ENCODE measurements at regions not wholly inside any gene's neighbourhood (a gene's known extent, or its start where the extent isn't known, plus 50 kb on each side); places are given as distances from the start of the nearest gene placed in this dataset.

DNA sequence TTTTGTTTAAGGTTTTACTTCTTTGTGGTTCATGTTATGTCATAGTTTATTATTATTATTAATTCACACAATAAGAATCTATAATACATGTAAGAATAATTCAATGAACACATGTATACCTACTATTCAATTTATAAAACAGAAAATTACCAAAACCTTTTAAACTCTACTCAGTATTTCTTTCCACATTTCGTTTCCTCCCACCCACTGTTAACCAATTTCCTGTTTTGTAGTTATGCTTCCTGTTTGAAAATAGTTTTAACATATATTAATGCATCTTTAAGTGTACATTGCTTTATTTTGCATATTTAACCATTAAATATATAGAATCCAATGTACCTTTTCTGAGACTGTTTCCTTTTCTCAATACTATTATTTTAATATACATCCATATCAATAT, 397.9 kb upstream of the SPTLC3 start:
- TF ChIP-seq POLR2A (IDR thresholded peaks at IDR 0.05; ENCODE audit: low read length) (no peak), GATA1 (IDR thresholded peaks at IDR 0.05; ENCODE audit: low read depth, low read length) (no peak)
- no peak for DNase-seq

DNA sequence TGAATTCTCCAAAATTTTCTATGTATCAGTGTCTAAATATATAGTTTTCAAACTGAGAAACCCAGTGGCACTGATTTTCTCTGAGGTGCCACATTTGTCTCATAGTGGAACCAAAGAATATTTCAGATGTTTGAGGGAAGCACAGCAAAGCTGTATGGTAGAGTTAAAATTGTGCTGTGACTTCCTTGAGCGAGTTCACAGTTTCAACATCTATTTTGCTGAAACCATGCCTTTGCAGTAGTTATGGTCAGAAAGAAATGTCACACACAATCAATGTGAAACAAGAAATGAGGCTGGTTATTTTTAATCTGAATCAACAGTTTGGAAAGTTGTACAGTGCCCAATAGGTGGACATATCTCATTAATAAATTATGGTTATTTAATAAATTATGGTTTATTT, 394.0 kb upstream of the SPTLC3 start:
- DNase-seq, result no peak
- no peak for TF ChIP-seq GATA1 (IDR thresholded peaks at IDR 0.05; ENCODE audit: low read depth, low read length)
- TF ChIP-seq POLR2A (IDR thresholded peaks at IDR 0.05; ENCODE audit: low read length), result no peak

DNA sequence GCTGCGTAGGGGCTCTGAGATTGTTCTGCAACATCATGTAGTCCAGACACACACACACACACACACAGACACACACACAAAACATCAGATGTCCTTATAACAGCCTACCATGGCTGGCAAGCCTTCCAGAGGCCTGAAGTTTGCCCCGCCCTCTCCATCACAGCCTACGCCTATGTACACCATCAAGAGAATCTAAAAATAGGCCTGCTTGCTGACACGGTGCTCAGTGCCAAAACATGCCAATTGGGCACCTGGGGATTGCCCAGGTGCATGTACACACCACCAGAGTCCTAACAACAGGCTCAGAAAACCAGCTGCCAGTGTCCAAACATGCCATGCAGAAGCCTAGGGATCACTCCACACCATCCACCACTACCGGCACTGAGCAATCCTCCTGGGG, 391.7 kb upstream of the SPTLC3 start:
- TF ChIP-seq GATA1 (IDR thresholded peaks at IDR 0.05; ENCODE audit: low read depth, low read length) (no peak), POLR2A (IDR thresholded peaks at IDR 0.05; ENCODE audit: low read length) (no peak)
- DNase-seq, result no peak

DNA sequence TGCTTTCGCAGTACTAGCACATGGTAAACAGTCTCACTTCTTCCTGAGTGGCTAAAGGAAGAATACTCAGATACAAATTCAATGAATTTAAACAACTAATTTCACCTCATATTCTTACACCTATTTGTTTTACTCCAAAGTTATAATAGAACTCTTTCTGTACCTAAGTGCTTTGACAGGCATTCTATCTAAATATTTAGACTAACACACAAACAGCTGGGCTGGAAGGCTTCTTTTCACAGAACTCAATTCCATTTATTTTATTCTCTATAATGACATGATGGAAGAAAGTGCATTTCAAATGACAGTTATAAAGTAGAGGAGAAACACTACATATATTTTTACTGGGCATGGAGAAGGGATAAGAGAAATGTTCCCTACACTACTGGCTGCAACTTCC, 384.9 kb upstream of the SPTLC3 start:
- TF ChIP-seq GATA1 (IDR thresholded peaks at IDR 0.05; ENCODE audit: low read depth, low read length) (no peak), POLR2A (IDR thresholded peaks at IDR 0.05; ENCODE audit: low read length) (no peak)
- no peak for DNase-seq

DNA sequence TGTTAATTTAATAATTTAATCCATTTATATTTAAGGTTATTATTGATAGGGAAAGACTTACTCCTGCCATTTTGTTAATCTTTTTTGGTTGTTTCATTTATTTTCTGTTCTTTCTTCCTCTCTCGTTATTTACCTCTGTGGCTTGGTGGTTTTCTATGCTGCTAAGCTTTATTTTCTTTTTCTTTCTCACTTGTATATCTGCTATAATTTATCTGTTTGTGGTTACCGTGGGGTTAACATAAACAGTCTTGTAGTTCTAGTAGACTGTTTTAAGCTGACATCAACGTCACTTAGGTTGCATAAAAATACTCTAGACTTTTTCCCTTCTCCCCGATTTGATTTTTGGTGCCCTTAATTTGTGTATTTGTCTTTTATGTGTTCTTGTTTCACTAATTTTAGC, 381.3 kb upstream of the SPTLC3 start:
- DNase-seq, result no peak
- no peak for TF ChIP-seq POLR2A (IDR thresholded peaks at IDR 0.05; ENCODE audit: low read length)
- no peak for TF ChIP-seq GATA1 (IDR thresholded peaks at IDR 0.05; ENCODE audit: low read depth, low read length)

DNA sequence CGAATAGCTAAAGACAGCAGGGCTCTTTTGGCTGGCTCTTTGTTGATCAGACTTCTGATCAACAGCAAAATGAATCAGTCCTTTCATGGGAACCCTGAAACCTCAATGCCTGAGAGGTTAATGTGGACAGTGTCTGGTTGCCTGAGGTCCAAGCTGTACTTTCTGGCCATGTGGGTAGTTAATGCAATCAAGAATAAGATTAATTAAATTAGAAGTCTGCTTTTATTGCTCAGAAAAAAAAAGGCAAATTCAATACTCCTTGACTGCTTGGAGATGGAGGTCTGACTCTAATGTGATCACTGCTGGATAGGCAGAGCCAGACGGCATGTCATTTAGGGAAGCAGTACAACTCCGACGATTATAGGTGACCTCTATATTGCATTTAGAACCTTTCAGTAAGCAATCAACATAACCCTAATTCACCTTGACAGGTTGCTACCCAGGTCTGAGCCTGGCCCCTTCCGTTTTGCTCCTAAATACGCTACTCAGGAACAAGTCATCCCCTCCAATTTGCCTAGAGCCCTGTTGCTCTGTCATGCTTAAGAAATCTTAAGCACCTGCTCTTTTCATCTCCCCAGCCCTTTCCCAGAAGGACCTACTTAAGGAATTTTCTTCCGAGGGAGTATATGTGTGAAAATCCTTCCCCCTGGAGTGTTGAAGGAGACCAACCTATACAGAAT, 370.0 kb upstream of the SPTLC3 start:
- TF ChIP-seq POLR2A (IDR thresholded peaks at IDR 0.05; ENCODE audit: low read length) (no peak), GATA1 (IDR thresholded peaks at IDR 0.05; ENCODE audit: low read depth, low read length) (no peak)
- no peak for DNase-seq

DNA sequence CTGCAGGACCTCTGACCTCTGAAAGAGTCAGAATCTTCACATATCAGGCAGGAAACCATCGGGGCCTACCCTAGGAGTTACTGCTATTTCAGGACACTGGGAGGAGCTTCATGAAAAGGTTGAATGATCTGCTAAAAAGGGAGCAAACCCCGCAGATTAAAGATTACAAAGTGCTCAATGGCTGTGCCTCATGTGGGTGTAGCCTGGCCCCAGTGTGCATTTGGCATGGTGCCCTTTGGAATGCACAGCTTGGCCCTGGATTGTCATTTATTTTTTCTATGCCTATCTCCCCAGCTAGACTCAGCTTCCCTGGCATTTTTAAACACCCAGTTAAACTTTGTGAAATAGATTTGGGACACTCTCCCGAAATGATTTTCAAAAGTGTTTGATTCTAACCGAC, 368.5 kb upstream of the SPTLC3 start:
- DNase-seq, result no peak

DNA sequence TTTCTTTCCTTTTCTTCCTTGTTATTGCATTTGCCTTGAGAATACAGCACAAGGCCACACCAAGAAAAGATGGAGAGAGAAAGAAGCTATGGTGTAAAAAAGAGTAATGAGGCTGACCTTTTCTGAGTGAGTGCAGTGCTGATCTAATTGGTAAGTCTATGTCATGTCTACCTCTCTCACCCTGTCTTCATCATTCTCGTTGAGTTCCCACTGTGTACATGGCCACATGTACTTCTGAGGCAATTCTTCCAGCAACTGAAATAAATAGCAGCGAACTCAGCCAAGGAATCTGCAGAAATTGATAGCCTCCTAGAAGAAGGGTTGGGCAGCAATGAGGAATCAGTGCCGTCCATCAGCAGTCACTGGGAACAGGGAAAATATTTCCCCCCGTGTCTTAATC, 367.2 kb upstream of the SPTLC3 start:
- DNase-seq, result no peak

More for the DNA sequence above, 368.5 kb upstream of the SPTLC3 start:
- TF ChIP-seq POLR2A (IDR thresholded peaks at IDR 0.05; ENCODE audit: low read length) (no peak), GATA1 (IDR thresholded peaks at IDR 0.05; ENCODE audit: low read depth, low read length) (no peak)

DNA sequence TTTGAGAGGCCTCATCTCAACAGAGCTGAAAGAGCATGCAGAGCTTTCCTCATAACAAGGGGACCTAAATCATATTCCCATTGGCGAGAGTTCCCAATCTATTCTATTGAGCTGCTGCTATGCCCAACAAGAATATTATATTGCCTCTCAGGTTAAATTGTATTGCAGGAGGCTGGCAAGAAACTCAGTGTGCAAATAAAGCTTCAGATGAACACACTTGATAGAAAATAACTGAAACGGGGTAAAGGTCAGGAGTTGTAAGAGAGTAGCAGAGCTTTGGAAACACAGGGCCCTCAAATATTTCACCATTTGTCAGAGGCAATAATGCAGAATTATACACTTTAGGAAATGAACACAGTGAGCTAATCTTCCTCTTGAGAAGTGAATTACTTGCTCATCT, 364.3 kb upstream of the SPTLC3 start:
- no peak for DNase-seq
- TF ChIP-seq GATA1 (IDR thresholded peaks at IDR 0.05; ENCODE audit: low read depth, low read length) (no peak), POLR2A (IDR thresholded peaks at IDR 0.05; ENCODE audit: low read length) (no peak)

More for the DNA sequence above, 367.2 kb upstream of the SPTLC3 start:
- TF ChIP-seq GATA1 (IDR thresholded peaks at IDR 0.05; ENCODE audit: low read depth, low read length), result no peak
- TF ChIP-seq POLR2A (IDR thresholded peaks at IDR 0.05; ENCODE audit: low read length), result no peak

DNA sequence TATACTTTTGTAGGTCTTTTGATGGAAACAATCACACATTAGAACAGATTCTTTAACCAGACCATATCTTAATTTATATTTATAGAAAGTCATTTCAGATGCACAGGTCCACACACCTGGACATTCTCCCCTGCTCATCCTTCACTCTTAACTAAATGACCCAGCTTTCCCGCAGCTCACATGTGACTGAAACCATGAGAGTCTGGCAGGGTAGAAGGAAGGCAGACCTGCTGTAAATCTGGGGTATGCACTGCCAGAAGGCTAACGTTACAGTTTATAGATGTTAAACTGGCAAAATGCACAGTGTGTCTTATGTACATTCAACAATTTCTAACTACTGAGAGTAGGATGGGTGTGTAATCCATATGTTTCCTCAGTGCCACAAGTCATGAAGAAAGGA, 359.5 kb upstream of the SPTLC3 start:
- DNase-seq, result no peak
- TF ChIP-seq GATA1 (IDR thresholded peaks at IDR 0.05; ENCODE audit: low read depth, low read length), result no peak
- no peak for TF ChIP-seq POLR2A (IDR thresholded peaks at IDR 0.05; ENCODE audit: low read length)

DNA sequence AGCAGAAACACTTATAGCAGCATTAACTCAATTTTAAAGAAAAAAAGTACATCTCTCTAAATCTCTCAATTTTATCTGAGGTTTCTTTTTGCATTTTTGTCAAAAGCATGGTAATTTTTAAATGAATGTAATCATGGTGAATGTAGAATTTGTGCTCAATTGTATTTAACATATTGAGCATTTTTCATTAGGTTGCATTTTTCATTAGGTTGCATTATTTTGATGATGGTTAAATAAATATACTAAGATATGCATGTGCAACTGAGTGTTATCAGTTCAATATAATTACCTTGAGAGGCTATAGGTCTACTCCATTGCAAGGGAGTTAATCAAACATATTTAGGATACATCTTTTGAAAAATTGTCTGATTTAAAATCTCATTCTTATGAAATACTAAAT, 355.1 kb upstream of the SPTLC3 start:
- TF ChIP-seq POLR2A (IDR thresholded peaks at IDR 0.05; ENCODE audit: low read length) (no peak), GATA1 (IDR thresholded peaks at IDR 0.05; ENCODE audit: low read depth, low read length) (no peak)
- no peak for DNase-seq

DNA sequence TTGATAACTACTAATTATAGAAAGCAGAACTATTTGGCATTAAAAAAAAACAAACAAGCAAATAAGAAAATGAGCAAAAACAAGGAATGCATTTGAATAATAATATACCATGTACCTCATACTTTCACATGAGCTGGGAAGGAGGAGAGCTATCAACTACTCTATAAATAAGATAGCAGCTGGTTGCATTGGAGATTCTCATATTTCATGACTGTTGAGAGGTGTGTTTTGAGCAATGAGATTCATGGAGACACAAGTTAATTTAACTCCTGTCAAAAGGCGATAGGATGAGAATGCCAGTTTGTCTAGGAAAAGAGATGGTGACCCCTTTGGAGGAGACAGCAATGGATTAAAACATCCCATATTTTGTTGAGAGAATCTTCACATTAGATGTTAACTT, 348.8 kb upstream of the SPTLC3 start:
- no peak for DNase-seq
- no peak for TF ChIP-seq POLR2A (IDR thresholded peaks at IDR 0.05; ENCODE audit: low read length)
- TF ChIP-seq GATA1 (IDR thresholded peaks at IDR 0.05; ENCODE audit: low read depth, low read length), result no peak

DNA sequence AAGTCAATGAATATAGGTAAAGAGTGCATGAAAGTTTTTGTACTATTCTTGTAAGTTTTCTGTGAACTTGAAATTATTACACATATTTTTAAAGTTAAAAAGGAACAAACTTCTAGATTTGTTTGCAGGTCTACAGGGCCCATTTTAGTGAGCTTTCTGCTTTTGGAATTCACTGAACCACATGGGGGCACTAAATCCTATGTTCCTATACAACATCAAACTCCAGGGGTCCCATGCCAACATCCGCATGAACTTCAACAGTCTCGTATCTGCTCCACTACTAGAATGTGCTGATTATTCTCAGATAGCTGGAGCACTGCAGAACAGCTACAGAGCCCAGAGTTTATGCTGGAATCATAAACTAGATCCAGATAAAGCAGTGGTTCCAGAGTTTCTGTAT, 347.9 kb upstream of the SPTLC3 start:
- DNase-seq, result no peak

DNA sequence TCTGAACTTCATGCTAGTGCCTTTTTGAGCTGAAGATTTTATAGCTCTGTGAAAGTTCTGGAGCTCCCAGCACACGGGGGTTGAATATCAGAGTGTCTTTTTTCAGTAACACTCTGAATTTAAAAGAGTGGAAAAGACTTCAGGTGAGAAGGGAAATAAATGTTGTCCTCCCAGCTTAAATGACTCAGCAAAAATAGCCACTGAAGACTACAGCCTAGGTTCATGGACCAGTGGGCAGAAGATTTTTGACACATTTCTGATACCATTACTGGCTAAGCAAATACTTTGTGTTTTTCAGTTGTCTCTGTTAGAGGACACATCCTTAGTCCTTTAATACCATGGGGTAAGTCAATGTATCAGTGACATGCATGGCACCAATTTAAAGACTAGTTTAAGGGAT, 338.5 kb upstream of the SPTLC3 start:
- TF ChIP-seq POLR2A (IDR thresholded peaks at IDR 0.05; ENCODE audit: low read length) (no peak), GATA1 (IDR thresholded peaks at IDR 0.05; ENCODE audit: low read depth, low read length) (no peak)
- no peak for DNase-seq

More for the DNA sequence above, 347.9 kb upstream of the SPTLC3 start:
- no peak for TF ChIP-seq GATA1 (IDR thresholded peaks at IDR 0.05; ENCODE audit: low read depth, low read length)
- no peak for TF ChIP-seq POLR2A (IDR thresholded peaks at IDR 0.05; ENCODE audit: low read length)

DNA sequence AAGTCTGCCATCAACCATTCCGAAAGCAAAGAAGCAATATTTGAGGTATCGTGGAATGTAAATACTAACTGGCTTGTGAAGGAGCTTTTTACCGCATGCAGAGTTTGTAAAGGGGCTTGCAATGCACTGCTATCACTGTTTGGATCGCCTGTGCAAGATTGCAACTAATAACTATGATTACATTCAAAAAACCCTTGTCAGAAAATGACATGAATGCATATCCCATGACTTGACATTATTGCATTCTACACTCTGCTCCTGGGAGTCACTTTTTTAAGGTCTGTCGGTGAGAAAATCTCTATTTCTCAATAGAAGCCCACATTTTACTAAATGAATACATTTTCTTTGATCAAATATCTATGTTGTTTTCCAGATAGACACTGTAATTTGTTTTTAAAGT, 335.4 kb upstream of the SPTLC3 start:
- DNase-seq, result no peak
- TF ChIP-seq POLR2A (IDR thresholded peaks at IDR 0.05; ENCODE audit: low read length) (no peak), GATA1 (IDR thresholded peaks at IDR 0.05; ENCODE audit: low read depth, low read length) (no peak)

DNA sequence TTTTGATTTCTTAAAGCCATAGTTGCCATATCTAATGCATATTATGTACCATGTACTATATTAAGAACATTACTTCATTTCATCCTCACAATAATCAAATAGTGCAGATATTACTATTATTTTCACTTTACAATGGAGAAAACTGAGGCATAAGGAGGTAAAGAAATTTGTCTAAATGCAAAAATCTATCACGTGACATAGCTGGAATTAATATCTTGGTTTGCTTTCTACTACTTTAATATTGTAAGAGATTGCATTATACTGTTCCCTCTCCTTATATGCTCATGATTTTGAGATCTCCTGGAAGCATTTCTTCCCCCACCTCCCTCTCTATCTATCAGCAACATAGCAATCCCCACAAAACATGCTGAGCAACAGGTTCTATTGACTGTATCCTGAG, 330.8 kb upstream of the SPTLC3 start:
- no peak for TF ChIP-seq POLR2A (IDR thresholded peaks at IDR 0.05; ENCODE audit: low read length)
- TF ChIP-seq GATA1 (IDR thresholded peaks at IDR 0.05; ENCODE audit: low read depth, low read length), result no peak
- DNase-seq, result no peak
